GM23338 (cell line): ENCODE measurements at regions not wholly inside any gene's neighbourhood (a gene's known extent, or its start where the extent isn't known, plus 50 kb on each side); places are given as distances from the start of the nearest gene placed in this dataset.

ENCODE experiments used
- ATAC-seq: fragments of 200-7000 bp; cut with Tn5 transposase; 3 replicates; pipeline ENCODE4 v1.9.1; 2020
- DNase-seq: peaks from one replicate; pipeline ENCODE4 v3.0.0-alpha.2; 2015; ENCODE audit warnings: low spot score
- H2AFZ ChIP-seq: fragments of 200-600 bp; sonication (generic); 2 replicates; pipeline ENCODE4 v1.8.0; 2016; ENCODE audit warnings: antibody characterized with exemption, mild to moderate bottlenecking, moderate library complexity
- H3F3A ChIP-seq: fragments of 200-600 bp; sonication (generic); replicated peaks from 2 replicates; pipeline ENCODE4 v1.8.0; 2017; ENCODE audit warnings: antibody characterized with exemption, mixed run types, low read depth
- H3K27ac ChIP-seq: fragments of 200-600 bp; sonication (generic); 2 replicates; pipeline ENCODE4 v1.6.1; 2016; ENCODE audit warnings: low read depth
- H3K27me3 ChIP-seq: fragments of 200-600 bp; sonication (generic); 2 replicates; pipeline ENCODE4 v1.8.0; 2016; ENCODE audit warnings: mild to moderate bottlenecking, mixed run types, moderate library complexity; ENCODE audit not compliant: insufficient read depth
- H3K36me3 ChIP-seq: fragments of 200-600 bp; sonication (generic); 2 replicates; pipeline ENCODE4 v1.8.0; 2016; ENCODE audit warnings: mild to moderate bottlenecking; ENCODE audit not compliant: insufficient read depth
- H3K4me1 ChIP-seq: fragments of 200-600 bp; sonication (generic); 2 replicates; pipeline ENCODE4 v1.8.0; 2016; ENCODE audit warnings: mild to moderate bottlenecking, moderate library complexity; ENCODE audit not compliant: insufficient read depth
- H3K4me2 ChIP-seq: fragments of 200-600 bp; sonication (generic); 2 replicates; pipeline ENCODE4 v1.7.1; 2017; ENCODE audit warnings: mixed run types
- H3K4me3 ChIP-seq: fragments of 200-600 bp; sonication (generic); 2 replicates; pipeline ENCODE4 v1.6.1; 2016; ENCODE audit warnings: mixed run types
- H3K79me2 ChIP-seq: fragments of 200-600 bp; sonication (generic); replicated peaks from 2 replicates; pipeline ENCODE4 v1.8.0; 2017; ENCODE audit warnings: mild to moderate bottlenecking; ENCODE audit not compliant: insufficient read depth
- H3K9me2 ChIP-seq: fragments of 200-600 bp; sonication (generic); 2 replicates; pipeline ENCODE4 v1.8.0; 2017; ENCODE audit not compliant: insufficient read depth
- H4K20me1 ChIP-seq: fragments of 200-600 bp; sonication (generic); replicated peaks from 2 replicates; pipeline ENCODE4 v1.8.0; 2017; ENCODE audit warnings: mild to moderate bottlenecking; ENCODE audit not compliant: insufficient read depth
- H3K27ac Mint-ChIP-seq: 2 replicates; pipeline ENCODE4 v1.8.0; 2020; ENCODE audit warnings: inconsistent platforms, mild to moderate bottlenecking, moderate library complexity, mixed read lengths
- H3K27me3 Mint-ChIP-seq: 3 replicates; pipeline ENCODE4 v1.8.0; 2022; ENCODE audit warnings: low read depth, mild to moderate bottlenecking, moderate library complexity, mixed read lengths, inconsistent platforms; ENCODE audit not compliant: insufficient read depth, poor library complexity
- H3K36me3 Mint-ChIP-seq: 3 replicates; pipeline ENCODE4 v1.8.0; 2021; ENCODE audit warnings: low read depth, mild to moderate bottlenecking, inconsistent platforms, moderate library complexity, mixed read lengths
- H3K4me1 Mint-ChIP-seq: 3 replicates; pipeline ENCODE4 v1.8.0; 2020; ENCODE audit warnings: mild to moderate bottlenecking, inconsistent platforms, mixed read lengths
- H3K4me3 Mint-ChIP-seq: 3 replicates; pipeline ENCODE4 v1.8.0; 2021; ENCODE audit warnings: moderate library complexity, mild to moderate bottlenecking, inconsistent platforms, mixed read lengths
- H3K9me3 Mint-ChIP-seq: 3 replicates; pipeline ENCODE4 v1.8.0; 2020; ENCODE audit warnings: moderate library complexity, mild to moderate bottlenecking, inconsistent platforms, mixed read lengths
- CREB1 ChIP-seq: fragments of 250-450 bp; sonication (Bioruptor Pico); IDR thresholded peaks from 2 replicates; pipeline ENCODE4 v1.5.0; 2020; ENCODE audit warnings: low read depth, mild to moderate bottlenecking, moderate library complexity
- EZH2 ChIP-seq: fragments of 200-600 bp; sonication (generic); IDR thresholded peaks from one replicate; pipeline ENCODE4 v1.8.0; 2017; ENCODE audit warnings: antibody characterized with exemption, mild to moderate bottlenecking, low read depth; ENCODE audit not compliant: unreplicated experiment
- EZH2phosphoT487 ChIP-seq: fragments of 200-600 bp; sonication (generic); IDR thresholded peaks from one replicate; pipeline ENCODE4 v1.8.1; 2018; ENCODE audit warnings: antibody characterized with exemption; ENCODE audit not compliant: unreplicated experiment
- JUNB ChIP-seq: IDR thresholded peaks from one replicate; pipeline ENCODE4 v1.6.1; 2016; ENCODE audit warnings: antibody characterized with exemption; ENCODE audit not compliant: unreplicated experiment
- NANOG ChIP-seq: IDR thresholded peaks from 2 replicates; pipeline ENCODE4 v1.6.1; 2016; ENCODE audit warnings: antibody characterized with exemption, borderline replicate concordance
- POLR2AphosphoS5 ChIP-seq: IDR thresholded peaks from 2 replicates; pipeline ENCODE4 v1.6.1; 2016; ENCODE audit warnings: antibody characterized with exemption, low read depth
- ZNF114 ChIP-seq: fragments of 250-450 bp; sonication (Bioruptor Pico); IDR thresholded peaks from 2 replicates; pipeline ENCODE4 v1.5.0; 2020; ENCODE audit warnings: mild to moderate bottlenecking, moderate library complexity
- TF ChIP-seq, protein P1 (sequence below), 2 experiments: fragments of 200-600 bp in 1 of 2; sonication (generic) in 1 of 2; conservative IDR thresholded peaks; 2 replicates each; pipeline versions ENCODE4 v1.5.1 to v1.6.1; 2016 to 2017; ENCODE audit warnings: antibody characterized with exemption in 2 of 2, low read depth in 2 of 2, mild to moderate bottlenecking in 2 of 2, moderate library complexity in 1 of 2
- TF ChIP-seq, protein P2 (sequence below): fragments of 250-450 bp; sonication (Bioruptor Pico); IDR thresholded peaks from 2 replicates; pipeline ENCODE4 v1.5.0; 2020; ENCODE audit warnings: mild to moderate bottlenecking, moderate library complexity
- TF ChIP-seq, protein P3 (sequence below): IDR thresholded peaks from 2 replicates; pipeline ENCODE4 v1.6.1; 2016; ENCODE audit warnings: antibody characterized with exemption

DNA sequence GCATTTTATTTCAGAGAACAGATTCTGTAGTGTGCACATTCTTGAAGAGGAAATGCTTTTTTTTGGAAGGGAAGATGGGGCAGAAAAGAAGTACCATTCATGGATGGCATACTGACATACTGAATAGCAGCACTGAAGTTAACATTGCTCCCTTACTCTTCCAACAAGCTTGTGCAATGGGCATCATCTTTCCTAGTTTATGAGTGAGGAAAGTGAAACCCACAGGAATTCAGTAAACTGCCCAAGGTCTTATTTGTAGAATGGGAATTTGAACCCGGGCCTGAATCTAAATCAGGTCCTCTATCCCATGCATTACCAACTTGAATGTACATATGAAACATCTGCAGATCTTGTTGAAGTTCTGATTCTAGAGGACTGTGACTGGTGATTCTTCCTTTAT, 215.7 kb upstream of the FGGY start (continued):
- TF ChIP-seq, protein P1, sequence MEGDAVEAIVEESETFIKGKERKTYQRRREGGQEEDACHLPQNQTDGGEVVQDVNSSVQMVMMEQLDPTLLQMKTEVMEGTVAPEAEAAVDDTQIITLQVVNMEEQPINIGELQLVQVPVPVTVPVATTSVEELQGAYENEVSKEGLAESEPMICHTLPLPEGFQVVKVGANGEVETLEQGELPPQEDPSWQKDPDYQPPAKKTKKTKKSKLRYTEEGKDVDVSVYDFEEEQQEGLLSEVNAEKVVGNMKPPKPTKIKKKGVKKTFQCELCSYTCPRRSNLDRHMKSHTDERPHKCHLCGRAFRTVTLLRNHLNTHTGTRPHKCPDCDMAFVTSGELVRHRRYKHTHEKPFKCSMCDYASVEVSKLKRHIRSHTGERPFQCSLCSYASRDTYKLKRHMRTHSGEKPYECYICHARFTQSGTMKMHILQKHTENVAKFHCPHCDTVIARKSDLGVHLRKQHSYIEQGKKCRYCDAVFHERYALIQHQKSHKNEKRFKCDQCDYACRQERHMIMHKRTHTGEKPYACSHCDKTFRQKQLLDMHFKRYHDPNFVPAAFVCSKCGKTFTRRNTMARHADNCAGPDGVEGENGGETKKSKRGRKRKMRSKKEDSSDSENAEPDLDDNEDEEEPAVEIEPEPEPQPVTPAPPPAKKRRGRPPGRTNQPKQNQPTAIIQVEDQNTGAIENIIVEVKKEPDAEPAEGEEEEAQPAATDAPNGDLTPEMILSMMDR (conservative IDR thresholded peaks at IDR 0.05; ENCODE audit: low read depth in 2 of 2): no peak
- TF ChIP-seq, protein P2, sequence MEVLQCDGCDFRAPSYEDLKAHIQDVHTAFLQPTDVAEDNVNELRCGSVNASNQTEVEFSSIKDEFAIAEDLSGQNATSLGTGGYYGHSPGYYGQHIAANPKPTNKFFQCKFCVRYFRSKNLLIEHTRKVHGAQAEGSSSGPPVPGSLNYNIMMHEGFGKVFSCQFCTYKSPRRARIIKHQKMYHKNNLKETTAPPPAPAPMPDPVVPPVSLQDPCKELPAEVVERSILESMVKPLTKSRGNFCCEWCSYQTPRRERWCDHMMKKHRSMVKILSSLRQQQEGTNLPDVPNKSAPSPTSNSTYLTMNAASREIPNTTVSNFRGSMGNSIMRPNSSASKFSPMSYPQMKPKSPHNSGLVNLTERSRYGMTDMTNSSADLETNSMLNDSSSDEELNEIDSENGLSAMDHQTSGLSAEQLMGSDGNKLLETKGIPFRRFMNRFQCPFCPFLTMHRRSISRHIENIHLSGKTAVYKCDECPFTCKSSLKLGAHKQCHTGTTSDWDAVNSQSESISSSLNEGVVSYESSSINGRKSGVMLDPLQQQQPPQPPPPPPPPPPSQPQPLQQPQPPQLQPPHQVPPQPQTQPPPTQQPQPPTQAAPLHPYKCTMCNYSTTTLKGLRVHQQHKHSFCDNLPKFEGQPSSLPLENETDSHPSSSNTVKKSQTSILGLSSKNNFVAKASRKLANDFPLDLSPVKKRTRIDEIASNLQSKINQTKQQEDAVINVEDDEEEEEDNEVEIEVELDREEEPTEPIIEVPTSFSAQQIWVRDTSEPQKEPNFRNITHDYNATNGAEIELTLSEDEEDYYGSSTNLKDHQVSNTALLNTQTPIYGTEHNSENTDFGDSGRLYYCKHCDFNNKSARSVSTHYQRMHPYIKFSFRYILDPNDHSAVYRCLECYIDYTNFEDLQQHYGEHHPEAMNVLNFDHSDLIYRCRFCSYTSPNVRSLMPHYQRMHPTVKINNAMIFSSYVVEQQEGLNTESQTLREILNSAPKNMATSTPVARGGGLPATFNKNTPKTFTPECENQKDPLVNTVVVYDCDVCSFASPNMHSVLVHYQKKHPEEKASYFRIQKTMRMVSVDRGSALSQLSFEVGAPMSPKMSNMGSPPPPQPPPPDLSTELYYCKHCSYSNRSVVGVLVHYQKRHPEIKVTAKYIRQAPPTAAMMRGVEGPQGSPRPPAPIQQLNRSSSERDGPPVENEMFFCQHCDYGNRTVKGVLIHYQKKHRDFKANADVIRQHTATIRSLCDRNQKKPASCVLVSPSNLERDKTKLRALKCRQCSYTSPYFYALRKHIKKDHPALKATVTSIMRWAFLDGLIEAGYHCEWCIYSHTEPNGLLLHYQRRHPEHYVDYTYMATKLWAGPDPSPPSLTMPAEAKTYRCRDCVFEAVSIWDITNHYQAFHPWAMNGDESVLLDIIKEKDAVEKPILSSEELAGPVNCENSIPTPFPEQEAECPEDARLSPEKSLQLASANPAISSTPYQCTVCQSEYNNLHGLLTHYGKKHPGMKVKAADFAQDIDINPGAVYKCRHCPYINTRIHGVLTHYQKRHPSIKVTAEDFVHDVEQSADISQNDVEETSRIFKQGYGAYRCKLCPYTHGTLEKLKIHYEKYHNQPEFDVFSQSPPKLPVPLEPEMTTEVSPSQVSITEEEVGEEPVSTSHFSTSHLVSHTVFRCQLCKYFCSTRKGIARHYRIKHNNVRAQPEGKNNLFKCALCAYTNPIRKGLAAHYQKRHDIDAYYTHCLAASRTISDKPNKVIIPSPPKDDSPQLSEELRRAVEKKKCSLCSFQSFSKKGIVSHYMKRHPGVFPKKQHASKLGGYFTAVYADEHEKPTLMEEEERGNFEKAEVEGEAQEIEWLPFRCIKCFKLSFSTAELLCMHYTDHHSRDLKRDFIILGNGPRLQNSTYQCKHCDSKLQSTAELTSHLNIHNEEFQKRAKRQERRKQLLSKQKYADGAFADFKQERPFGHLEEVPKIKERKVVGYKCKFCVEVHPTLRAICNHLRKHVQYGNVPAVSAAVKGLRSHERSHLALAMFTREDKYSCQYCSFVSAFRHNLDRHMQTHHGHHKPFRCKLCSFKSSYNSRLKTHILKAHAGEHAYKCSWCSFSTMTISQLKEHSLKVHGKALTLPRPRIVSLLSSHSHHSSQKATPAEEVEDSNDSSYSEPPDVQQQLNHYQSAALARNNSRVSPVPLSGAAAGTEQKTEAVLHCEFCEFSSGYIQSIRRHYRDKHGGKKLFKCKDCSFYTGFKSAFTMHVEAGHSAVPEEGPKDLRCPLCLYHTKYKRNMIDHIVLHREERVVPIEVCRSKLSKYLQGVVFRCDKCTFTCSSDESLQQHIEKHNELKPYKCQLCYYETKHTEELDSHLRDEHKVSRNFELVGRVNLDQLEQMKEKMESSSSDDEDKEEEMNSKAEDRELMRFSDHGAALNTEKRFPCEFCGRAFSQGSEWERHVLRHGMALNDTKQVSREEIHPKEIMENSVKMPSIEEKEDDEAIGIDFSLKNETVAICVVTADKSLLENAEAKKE: no peak
- TF ChIP-seq ZNF114 (no peak), JUNB (no peak), POLR2AphosphoS5 (no peak), EZH2 (no peak), CREB1 (CRISPR knock-in tag) (no peak)

DNA sequence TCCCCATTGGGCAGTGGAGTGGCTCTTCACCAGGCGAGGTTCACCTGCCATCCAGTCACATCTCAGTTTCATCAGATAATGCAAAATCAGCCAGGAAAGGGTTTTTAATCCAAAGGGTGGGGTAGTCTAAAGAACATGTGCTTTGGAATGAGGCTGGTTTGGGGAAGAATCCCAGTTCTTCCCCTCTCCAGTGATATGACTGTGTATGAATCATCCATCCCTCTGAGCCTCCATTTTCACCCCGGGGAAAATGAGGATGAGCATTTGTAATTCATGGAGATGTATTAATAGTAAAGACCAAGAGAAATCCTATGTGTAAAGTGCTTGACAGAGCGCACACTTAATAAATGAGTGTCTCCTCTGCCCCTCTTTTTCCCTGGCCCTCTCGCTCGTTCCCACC, 215.1 kb upstream of the FGGY start:
- peaks cover 56% of the 10 kb centered on the region for H3K4me1 Mint-ChIP-seq
- ATAC-seq (no peak), DNase-seq (no peak)
- H3K27ac ChIP-seq: no peak overlapping the region
- peaks cover 48% of the 10 kb centered on the region for H3K4me1 ChIP-seq
- no peak overlapping the region for H3K4me3 ChIP-seq
- no peaks in the 10 kb centered on the region for H3K27me3 ChIP-seq
- no peaks in the 10 kb centered on the region for H3K36me3 Mint-ChIP-seq
- no peaks in the 10 kb centered on the region for H3K9me3 Mint-ChIP-seq
- H3K4me2 ChIP-seq: no peak overlapping the region
- H3K9me2 ChIP-seq: peaks cover 8% of the 10 kb centered on the region; the same call in 1 of the 2 replicates
- no peaks in the 10 kb centered on the region for H4K20me1 ChIP-seq
- H3K27me3 Mint-ChIP-seq: peaks cover 8% of the 10 kb centered on the region
- no peak overlapping the region for H3K27ac Mint-ChIP-seq
- no peak overlapping the region for H2AFZ ChIP-seq
- no peaks in the 10 kb centered on the region for H3K36me3 ChIP-seq
- TF ChIP-seq NANOG: no peak
- TF ChIP-seq JUNB: no peak
- TF ChIP-seq CREB1 (CRISPR knock-in tag): no peak
- TF ChIP-seq EZH2phosphoT487: no peak
- TF ChIP-seq, protein P3, sequence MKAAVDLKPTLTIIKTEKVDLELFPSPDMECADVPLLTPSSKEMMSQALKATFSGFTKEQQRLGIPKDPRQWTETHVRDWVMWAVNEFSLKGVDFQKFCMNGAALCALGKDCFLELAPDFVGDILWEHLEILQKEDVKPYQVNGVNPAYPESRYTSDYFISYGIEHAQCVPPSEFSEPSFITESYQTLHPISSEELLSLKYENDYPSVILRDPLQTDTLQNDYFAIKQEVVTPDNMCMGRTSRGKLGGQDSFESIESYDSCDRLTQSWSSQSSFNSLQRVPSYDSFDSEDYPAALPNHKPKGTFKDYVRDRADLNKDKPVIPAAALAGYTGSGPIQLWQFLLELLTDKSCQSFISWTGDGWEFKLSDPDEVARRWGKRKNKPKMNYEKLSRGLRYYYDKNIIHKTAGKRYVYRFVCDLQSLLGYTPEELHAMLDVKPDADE: no peak
- TF ChIP-seq, protein P1 (conservative IDR thresholded peaks at IDR 0.05; ENCODE audit: low read depth in 2 of 2): no peak
- no peak overlapping the region for H3K4me3 Mint-ChIP-seq
- no peaks in the 10 kb centered on the region for H3K79me2 ChIP-seq
- H3F3A ChIP-seq: peaks cover 15% of the 10 kb centered on the region
